ENCODE measurements at regions not wholly inside any gene's neighbourhood (a gene's known extent, or its start where the extent isn't known, plus 50 kb on each side); places are given as distances from the start of the nearest gene placed in this dataset.
"Not testable (repeated sequence)": the region's sequence is repeated elsewhere in the genome, so short reads cannot be mapped to it uniquely, and the experiment has no call there.

DNA sequence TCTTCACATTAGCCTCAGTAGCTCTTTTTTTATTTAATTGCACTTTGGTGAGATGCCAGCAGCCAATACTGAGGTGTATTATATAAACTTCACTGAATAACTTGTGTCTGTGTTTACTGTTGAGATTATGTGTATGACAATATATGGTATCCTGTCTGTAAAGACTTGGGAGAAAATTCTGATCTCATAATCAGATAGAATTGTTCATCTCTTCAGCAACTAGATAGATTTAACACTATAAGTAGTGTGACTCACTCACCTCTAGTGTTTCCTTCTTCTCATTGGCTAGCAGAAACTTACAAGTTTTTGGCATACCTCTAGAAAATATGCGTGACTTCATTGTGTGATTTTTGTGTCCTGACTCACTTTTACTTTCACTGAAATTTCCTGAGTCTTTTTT, 67.6 kb upstream of the TGFBR2 start:
- no peak for DNase-seq (ENCODE audit: low read depth in 1 of 2, low spot score in 1 of 2)
- TF ChIP-seq JUND (IDR thresholded peaks at IDR 0.05; ENCODE audit: low read depth), result no peak
- in situ Hi-C loops (cut with HindIII; ENCODE audit: low pct_unique_long_range_greater_than_20kb, low sequenced_read_pairs), result no loop called here

DNA sequence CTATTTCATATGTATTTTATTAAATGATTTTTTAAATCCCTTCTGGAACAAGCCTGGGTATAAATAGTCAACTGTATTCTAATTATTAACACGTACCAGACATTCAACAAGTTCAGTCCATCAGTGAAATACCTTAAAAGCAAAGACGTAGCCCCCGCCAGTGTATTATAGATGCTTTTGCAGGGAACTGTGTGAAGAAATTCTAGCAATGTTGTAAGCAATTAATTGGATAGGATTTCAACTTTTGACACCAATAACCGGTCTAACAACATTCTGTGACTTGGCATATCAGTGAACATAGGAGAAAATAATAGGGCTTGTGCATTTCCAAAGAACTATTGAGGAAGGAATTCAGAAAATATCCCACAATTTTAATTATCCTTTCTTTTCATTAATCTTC, 67.2 kb upstream of the TGFBR2 start:
- no peak for TF ChIP-seq JUND (IDR thresholded peaks at IDR 0.05; ENCODE audit: low read depth)
- in situ Hi-C loops (cut with HindIII; ENCODE audit: low pct_unique_long_range_greater_than_20kb, low sequenced_read_pairs), result no loop called here
- DNase-seq (ENCODE audit: low read depth in 1 of 2, low spot score in 1 of 2), result peak in 1 of 2 experiments; percentile 25

DNA sequence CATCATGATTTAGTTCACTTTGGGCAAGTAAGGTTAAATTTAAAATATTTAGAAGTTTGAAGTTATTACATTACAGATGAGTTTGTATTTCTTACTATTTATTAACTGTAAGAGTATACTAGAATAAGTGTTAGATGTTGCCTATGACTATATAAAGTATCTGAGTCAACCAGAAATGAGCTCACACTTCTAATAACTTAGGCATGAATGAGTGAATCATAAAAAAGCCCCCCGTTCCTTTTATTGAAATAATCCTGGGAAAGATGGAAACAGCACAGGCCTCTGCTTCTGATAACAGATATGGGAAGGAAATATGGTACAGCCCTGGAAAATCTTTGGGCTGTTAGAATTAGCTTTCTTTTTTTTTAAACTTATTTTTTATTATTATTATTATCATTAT, 66.6 kb upstream of the TGFBR2 start:
- in situ Hi-C loops (cut with HindIII; ENCODE audit: low pct_unique_long_range_greater_than_20kb, low sequenced_read_pairs), result no loop called here
- no peak for DNase-seq (ENCODE audit: low read depth in 1 of 2, low spot score in 1 of 2)
- no peak for TF ChIP-seq JUND (IDR thresholded peaks at IDR 0.05; ENCODE audit: low read depth)

DNA sequence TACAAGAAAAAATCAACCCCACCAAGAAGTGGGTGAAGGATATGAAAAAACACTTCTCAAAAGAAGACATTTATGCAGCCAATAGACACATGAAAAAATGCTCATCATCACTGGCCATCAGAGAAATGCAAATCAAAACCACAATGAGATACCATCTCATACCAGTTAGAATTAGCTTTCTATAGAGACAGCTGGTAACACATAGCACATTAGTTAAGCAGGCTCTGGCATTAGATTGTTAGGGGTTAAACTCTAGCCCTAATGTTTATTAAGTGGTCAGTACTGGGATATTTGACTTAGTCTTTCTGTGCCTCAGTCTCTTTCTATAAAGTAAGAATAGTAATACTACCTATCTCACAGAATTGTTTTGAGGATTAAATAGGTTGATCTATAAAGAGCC, 65.2 kb upstream of the TGFBR2 start:
- in situ Hi-C loops (cut with HindIII; ENCODE audit: low pct_unique_long_range_greater_than_20kb, low sequenced_read_pairs); DNase-seq (ENCODE audit: low read depth in 1 of 2, low spot score in 1 of 2): not testable (repeated sequence)

GRCh38 chr3:30542897-30543296, 63.5 kb upstream of the TGFBR2 start:
- in situ Hi-C loops (cut with HindIII; ENCODE audit: low pct_unique_long_range_greater_than_20kb, low sequenced_read_pairs), result no loop called here
- no peak for TF ChIP-seq JUND (IDR thresholded peaks at IDR 0.05; ENCODE audit: low read depth)
- DNase-seq (ENCODE audit: low read depth in 1 of 2, low spot score in 1 of 2), result no peak

- in situ Hi-C loops (cut with HindIII; ENCODE audit: low pct_unique_long_range_greater_than_20kb, low sequenced_read_pairs), result no loop called here
- DNase-seq (ENCODE audit: low read depth in 1 of 2, low spot score in 1 of 2), result no peak
- no peak for TF ChIP-seq JUND (IDR thresholded peaks at IDR 0.05; ENCODE audit: low read depth)
Measured at GRCh38 chr3:30544812-30545211, 61.6 kb upstream of the TGFBR2 start.

DNA sequence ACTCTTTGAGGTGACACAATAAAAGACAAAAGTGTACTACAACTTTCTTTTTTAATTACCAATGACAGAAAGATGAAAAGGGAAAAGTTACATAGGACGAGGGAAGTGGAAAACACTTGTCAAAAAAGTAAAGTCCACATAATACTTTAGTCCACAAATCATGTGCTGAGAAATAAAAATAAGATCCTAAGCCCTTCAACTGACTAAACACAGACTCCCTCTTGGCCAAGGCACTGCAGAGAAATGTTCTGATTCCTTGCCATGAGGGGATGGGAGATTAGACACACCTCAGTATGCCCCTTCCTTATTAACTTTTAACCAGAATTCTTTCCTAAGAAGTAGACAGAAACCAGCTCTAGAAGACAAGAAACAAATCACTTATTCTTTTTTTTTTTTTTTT, 59.5 kb upstream of the TGFBR2 start:
- no peak for DNase-seq (ENCODE audit: low read depth in 1 of 2, low spot score in 1 of 2)
- in situ Hi-C loops (cut with HindIII; ENCODE audit: low pct_unique_long_range_greater_than_20kb, low sequenced_read_pairs), result no loop called here
- no peak for TF ChIP-seq JUND (IDR thresholded peaks at IDR 0.05; ENCODE audit: low read depth)

DNA sequence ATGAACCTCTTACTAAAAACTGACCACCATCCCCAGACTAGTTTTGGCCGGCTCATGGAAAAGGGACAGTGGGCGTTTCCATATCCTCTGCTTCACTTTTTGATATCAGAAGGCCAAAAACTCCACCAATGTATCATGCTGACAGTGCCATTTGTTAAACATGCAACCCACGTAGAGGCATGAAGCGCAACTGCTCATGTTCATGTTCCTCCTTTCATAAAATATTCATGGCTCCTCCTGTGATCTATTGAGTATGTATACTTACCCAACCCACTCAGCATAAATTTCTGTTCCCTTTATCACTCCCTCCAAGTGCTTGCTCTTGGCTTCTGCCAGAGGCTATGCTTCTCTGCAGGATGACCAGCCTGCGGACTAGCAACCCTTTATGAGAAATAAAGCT, 58.7 kb upstream of the TGFBR2 start:
- no peak for DNase-seq (ENCODE audit: low read depth in 1 of 2, low spot score in 1 of 2)
- in situ Hi-C loops (cut with HindIII; ENCODE audit: low pct_unique_long_range_greater_than_20kb, low sequenced_read_pairs), result no loop called here
- TF ChIP-seq JUND (IDR thresholded peaks at IDR 0.05; ENCODE audit: low read depth), result no peak

- in situ Hi-C loops (cut with HindIII; ENCODE audit: low pct_unique_long_range_greater_than_20kb, low sequenced_read_pairs), result no loop called here
- no peak for TF ChIP-seq JUND (IDR thresholded peaks at IDR 0.05; ENCODE audit: low read depth)
- DNase-seq (ENCODE audit: low read depth in 1 of 2, low spot score in 1 of 2), result peak in 1 of 2 experiments; percentile 23
Measured at GRCh38 chr3:30548600-30548999, 57.8 kb upstream of the TGFBR2 start.

DNA sequence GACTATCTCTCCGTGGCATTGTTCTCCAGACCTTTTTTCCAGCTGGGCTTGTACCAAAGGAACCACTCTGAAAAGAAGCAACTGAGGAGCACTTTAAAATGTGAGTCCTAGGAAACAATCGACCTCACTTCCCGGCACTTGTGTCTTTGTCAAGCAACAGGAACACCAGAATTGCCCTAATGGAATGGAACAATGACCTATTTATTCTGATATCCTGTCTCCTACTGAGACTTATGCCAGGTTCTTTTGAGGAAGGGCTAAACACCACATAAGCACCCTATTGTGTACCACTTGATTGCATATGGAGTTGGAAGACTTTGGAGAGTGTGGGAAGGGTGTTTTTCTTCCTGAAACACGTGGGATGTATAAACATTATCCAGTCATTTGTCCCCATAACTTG, 56.8 kb upstream of the TGFBR2 start:
- TF ChIP-seq JUND (IDR thresholded peaks at IDR 0.05; ENCODE audit: low read depth), result no peak
- in situ Hi-C loops (cut with HindIII; ENCODE audit: low pct_unique_long_range_greater_than_20kb, low sequenced_read_pairs), result no loop called here
- no peak for DNase-seq (ENCODE audit: low read depth in 1 of 2, low spot score in 1 of 2)

DNA sequence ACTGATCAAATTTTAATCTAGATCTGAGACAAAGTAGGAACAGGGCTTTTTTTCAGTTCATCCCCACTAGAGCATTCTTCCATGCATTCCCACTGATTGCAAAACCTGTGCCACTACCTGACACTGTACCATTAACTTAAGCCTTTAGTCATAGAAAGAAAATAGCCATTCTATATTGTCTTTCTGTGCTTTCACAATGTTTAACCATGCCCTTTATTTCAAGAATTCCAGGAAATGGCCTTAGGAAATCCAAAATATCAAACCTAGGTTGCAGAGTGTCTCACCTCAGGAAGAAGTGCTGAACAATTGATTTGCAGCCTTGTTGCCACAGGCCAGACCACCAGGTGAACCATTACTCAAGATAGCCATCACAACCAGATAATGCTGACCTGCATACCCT, 56.2 kb upstream of the TGFBR2 start:
- no peak for DNase-seq (ENCODE audit: low read depth in 1 of 2, low spot score in 1 of 2)
- in situ Hi-C loops (cut with HindIII; ENCODE audit: low pct_unique_long_range_greater_than_20kb, low sequenced_read_pairs), result no loop called here
- no peak for TF ChIP-seq JUND (IDR thresholded peaks at IDR 0.05; ENCODE audit: low read depth)

GRCh38 chr3:30551266-30551665, 55.1 kb upstream of the TGFBR2 start:
- no peak for TF ChIP-seq JUND (IDR thresholded peaks at IDR 0.05; ENCODE audit: low read depth)
- DNase-seq (ENCODE audit: low read depth in 1 of 2, low spot score in 1 of 2), result no peak
- in situ Hi-C loops (cut with HindIII; ENCODE audit: low pct_unique_long_range_greater_than_20kb, low sequenced_read_pairs), result no loop called here

- in situ Hi-C loops (cut with HindIII; ENCODE audit: low pct_unique_long_range_greater_than_20kb, low sequenced_read_pairs), result no loop called here
- no peak for DNase-seq (ENCODE audit: low read depth in 1 of 2, low spot score in 1 of 2)
- TF ChIP-seq JUND (IDR thresholded peaks at IDR 0.05; ENCODE audit: low read depth), result no peak
Measured at GRCh38 chr3:30551927-30552326, 54.5 kb upstream of the TGFBR2 start.

DNA sequence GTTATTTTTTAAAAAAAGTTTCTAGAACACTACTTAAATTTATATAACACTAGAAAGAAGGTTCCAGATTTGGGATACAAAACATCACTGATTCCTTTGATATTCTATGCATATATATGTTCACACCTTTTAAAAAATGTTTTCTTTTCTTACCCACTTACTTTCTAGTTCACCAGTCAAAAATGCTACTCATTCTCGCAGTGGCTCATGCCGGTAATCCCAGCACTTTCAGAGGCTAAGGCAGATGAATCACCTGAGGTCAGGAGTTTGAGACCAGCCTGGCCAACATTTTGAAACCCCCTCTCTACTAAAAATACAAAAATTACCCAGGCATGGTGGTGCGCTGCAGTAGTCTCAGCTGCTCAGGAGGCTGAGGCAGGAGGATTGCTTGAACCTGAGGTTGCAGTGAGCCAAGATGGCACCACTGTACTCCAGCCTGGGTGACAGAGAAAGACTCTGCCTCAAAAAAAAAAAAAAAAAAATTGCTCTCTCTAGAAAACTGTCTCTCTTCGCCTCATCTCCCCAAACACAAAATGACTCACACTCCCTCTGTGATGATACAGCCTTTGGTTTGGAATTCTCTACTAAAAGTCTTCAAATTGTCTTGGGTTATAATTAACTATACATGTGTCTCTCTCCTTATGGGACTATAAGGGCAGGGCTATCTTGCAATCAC, 52.6 kb upstream of the TGFBR2 start:
- in situ Hi-C loops (cut with HindIII; ENCODE audit: low pct_unique_long_range_greater_than_20kb, low sequenced_read_pairs), result no loop called here
- no peak for DNase-seq (ENCODE audit: low read depth in 1 of 2, low spot score in 1 of 2)
- TF ChIP-seq JUND (IDR thresholded peaks at IDR 0.05; ENCODE audit: low read depth), result no peak
